ENCODE measurements at regions not wholly inside any gene's neighbourhood (a gene's known extent, or its start where the extent isn't known, plus 50 kb on each side); places are given as distances from the start of the nearest gene placed in this dataset.

DNA sequence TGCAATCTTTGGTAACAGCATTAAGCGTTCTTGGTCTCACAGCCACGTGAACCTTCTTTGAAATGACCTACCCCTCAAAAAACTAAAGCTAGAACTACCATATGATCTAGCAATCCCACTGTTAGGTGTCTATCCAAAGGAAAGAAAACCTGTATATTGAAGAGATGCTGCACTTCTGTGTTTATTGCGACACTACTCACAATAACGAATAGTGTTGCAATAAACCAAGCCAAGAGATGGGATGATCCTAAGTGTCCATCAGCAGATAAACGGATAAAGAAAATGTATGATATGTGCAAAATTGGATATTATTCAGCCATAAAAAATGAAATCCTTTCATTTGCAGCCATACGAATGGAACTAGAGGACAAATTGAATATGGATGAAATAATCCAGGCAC is 637.9 kb downstream of the EFNB2 start:
- TF ChIP-seq POLR2AphosphoS5 (IDR thresholded peaks at IDR 0.05; ENCODE audit: low read depth, low read length) (no peak), POLR2A (IDR thresholded peaks at IDR 0.05; ENCODE audit: low read depth, low read length) (no peak)

Measured in GM12891 (cell line).